SK-N-MC (cell line): ENCODE measurements at regions not wholly inside any gene's neighbourhood (a gene's known extent, or its start where the extent isn't known, plus 50 kb on each side); places are given as distances from the start of the nearest gene placed in this dataset.

Source experiments
- EZH2 ChIP-seq: fragments of 200-600 bp; sonication (generic); IDR thresholded peaks from one replicate; pipeline ENCODE4 v1.6.1; 2017; ENCODE audit warnings: antibody characterized with exemption
- POLR2AphosphoS5 ChIP-seq: IDR thresholded peaks from 2 replicates; pipeline ENCODE4 v1.6.1; 2012; ENCODE audit warnings: mild to moderate bottlenecking, low read depth, low read length, borderline replicate concordance

DNA sequence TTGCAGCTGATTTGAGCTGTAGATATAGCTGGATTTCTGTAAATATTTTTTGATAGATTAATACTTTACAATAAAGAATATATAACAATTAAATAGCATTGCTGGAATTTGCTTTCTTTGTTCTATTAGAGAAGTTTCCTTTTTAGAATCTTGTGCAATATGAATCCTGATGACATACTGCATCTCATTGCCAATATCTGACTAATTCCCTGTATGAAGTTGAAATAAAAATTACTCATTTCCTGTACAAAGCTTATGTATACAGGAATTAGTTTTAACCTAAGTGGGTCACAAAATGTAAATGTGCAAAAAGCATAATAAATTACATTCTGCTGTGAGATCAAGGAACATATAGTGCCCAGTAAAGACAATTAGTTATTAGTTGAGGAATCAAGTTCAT lies 72.8 kb upstream of the TMEFF2 start:
- TF ChIP-seq EZH2 = no peak
- TF ChIP-seq POLR2AphosphoS5 = peak; percentile 44; the same call in 1 of the 2 replicates
